Ascending aorta (tissue), 2 donors: ENCODE measurements at regions not wholly inside any gene's neighbourhood (a gene's known extent, or its start where the extent isn't known, plus 50 kb on each side); places are given as distances from the start of the nearest gene placed in this dataset.
"Not testable (repeated sequence)": the region's sequence is repeated elsewhere in the genome, so short reads cannot be mapped to it uniquely, and the experiment has no call there.

Experiments
- DNase-seq, 2 donors: peaks; one replicate each; pipeline ENCODE4 v3.0.0-alpha.2; 2019; ENCODE audit warnings: low spot score in 2 of 2
- H3K27ac ChIP-seq, 2 donors: fragments of 200-600 bp; sonication (generic); one replicate each; pipeline ENCODE4 v1.5.1; 2016 to 2017; ENCODE audit warnings: mild to moderate bottlenecking in 1 of 2
- H3K27me3 ChIP-seq: fragments of 200-600 bp; sonication (generic); one replicate; pipeline ENCODE4 v1.5.1; 2017
- H3K36me3 ChIP-seq, 2 donors: fragments of 200-600 bp; sonication (generic); one replicate each; pipeline ENCODE4 v1.5.1; 2016
- H3K4me1 ChIP-seq, 2 donors: fragments of 200-600 bp; sonication (generic); one replicate each; pipeline ENCODE4 v1.5.1; 2016 to 2017; ENCODE audit warnings: mild to moderate bottlenecking in 1 of 2
- H3K4me3 ChIP-seq, 2 donors: fragments of 200-600 bp; sonication (generic); one replicate each; pipeline ENCODE4 v1.5.1; 2016 to 2017; ENCODE audit warnings: mild to moderate bottlenecking in 1 of 2
- H3K9me3 ChIP-seq, 2 donors: fragments of 200-600 bp; sonication (generic); one replicate each; pipeline ENCODE4 v1.5.1; 2016
- CTCF ChIP-seq, 3 experiments: fragments of 200-600 bp in 2 of 3; fragments of 450-650 bp in 1 of 3; sonication (generic) in 2 of 3; IDR thresholded peaks; one replicate each; pipeline ENCODE4 v1.5.1; 2016 to 2019; ENCODE audit warnings: antibody characterized with exemption in 3 of 3, mild to moderate bottlenecking in 1 of 3, moderate library complexity in 1 of 3
- intact Hi-C: fragments of 100-400 bp; cut with DNase I; formaldehyde crosslinking; loops from one replicate; pipeline ENCODE4 v1.15.1; 2023

GRCh38 chr2:39981883-39982311, 202.8 kb upstream of the THUMPD2 start:
- no peaks in the 10 kb centered on the region for H3K27me3 ChIP-seq
- H3K9me3 ChIP-seq, result no peaks in the 10 kb centered on the region
- no peak for DNase-seq
- no peaks in the 10 kb centered on the region for H3K36me3 ChIP-seq
- TF ChIP-seq CTCF (IDR thresholded peaks at IDR 0.05), result no peak
- no peaks in the 10 kb centered on the region for H3K4me1 ChIP-seq
- intact Hi-C loops, result no loop called here
- H3K27ac ChIP-seq, result no peak overlapping the region
- no peak overlapping the region for H3K4me3 ChIP-seq

- Histone ChIP-seq H3K27me3 (no peaks in the 10 kb centered on the region), H3K4me1 (no peaks in the 10 kb centered on the region), H3K27ac (no peak overlapping the region), H3K4me3 (no peak overlapping the region), H3K9me3 (no peaks in the 10 kb centered on the region), H3K36me3 (no peaks in the 10 kb centered on the region)
- TF ChIP-seq CTCF (IDR thresholded peaks at IDR 0.05), result no peak
- intact Hi-C loops, result no loop called here
- DNase-seq, result no peak
These were observed 196.5 kb upstream of the THUMPD2 start for GRCh38 chr2:39975476-39976020.

- intact Hi-C loops, result no loop called here
- Histone ChIP-seq H3K27me3 (no peaks in the 10 kb centered on the region), H3K4me3 (no peak overlapping the region), H3K36me3 (no peaks in the 10 kb centered on the region), H3K27ac (no peak overlapping the region), H3K9me3 (no peaks in the 10 kb centered on the region), H3K4me1 (no peaks in the 10 kb centered on the region)
- TF ChIP-seq CTCF (IDR thresholded peaks at IDR 0.05), result no peak
- no peak for DNase-seq
These were observed 189.0 kb upstream of the THUMPD2 start for GRCh38 chr2:39968037-39968436.

- H3K27ac ChIP-seq, H3K4me3 ChIP-seq, H3K36me3 ChIP-seq, DNase-seq, H3K27me3 ChIP-seq, intact Hi-C loops, H3K9me3 ChIP-seq, H3K4me1 ChIP-seq: not testable (repeated sequence)
These were observed 181.6 kb upstream of the THUMPD2 start for GRCh38 chr2:39960681-39961080.

GRCh38 chr2:39954346-39954745, 175.3 kb upstream of the THUMPD2 start:
- no peak overlapping the region for H3K4me3 ChIP-seq
- no peak for DNase-seq
- no peaks in the 10 kb centered on the region for H3K4me1 ChIP-seq
- TF ChIP-seq CTCF (IDR thresholded peaks at IDR 0.05), result no peak
- intact Hi-C loops, result no loop called here
- no peak overlapping the region for H3K27ac ChIP-seq
- no peaks in the 10 kb centered on the region for H3K9me3 ChIP-seq
- H3K36me3 ChIP-seq, result no peaks in the 10 kb centered on the region
- no peaks in the 10 kb centered on the region for H3K27me3 ChIP-seq

- Histone ChIP-seq H3K9me3 (no peaks in the 10 kb centered on the region), H3K4me3 (no peak overlapping the region), H3K36me3 (no peaks in the 10 kb centered on the region), H3K4me1 (no peaks in the 10 kb centered on the region), H3K27me3 (no peaks in the 10 kb centered on the region), H3K27ac (no peak overlapping the region)
- intact Hi-C loops, result no loop called here
- no peak for DNase-seq
- TF ChIP-seq CTCF (IDR thresholded peaks at IDR 0.05), result no peak
These were observed 170.1 kb upstream of the THUMPD2 start for GRCh38 chr2:39949131-39949530.
